GM18858 (cell line): ENCODE measurements at regions not wholly inside any gene's neighbourhood (a gene's known extent, or its start where the extent isn't known, plus 50 kb on each side); places are given as distances from the start of the nearest gene placed in this dataset.

Source experiments
- ATAC-seq: cut with Tn5 transposase; IDR thresholded peaks from one replicate; pipeline ENCODE4 v1.9.1; 2021; ENCODE audit not compliant: unreplicated experiment

DNA sequence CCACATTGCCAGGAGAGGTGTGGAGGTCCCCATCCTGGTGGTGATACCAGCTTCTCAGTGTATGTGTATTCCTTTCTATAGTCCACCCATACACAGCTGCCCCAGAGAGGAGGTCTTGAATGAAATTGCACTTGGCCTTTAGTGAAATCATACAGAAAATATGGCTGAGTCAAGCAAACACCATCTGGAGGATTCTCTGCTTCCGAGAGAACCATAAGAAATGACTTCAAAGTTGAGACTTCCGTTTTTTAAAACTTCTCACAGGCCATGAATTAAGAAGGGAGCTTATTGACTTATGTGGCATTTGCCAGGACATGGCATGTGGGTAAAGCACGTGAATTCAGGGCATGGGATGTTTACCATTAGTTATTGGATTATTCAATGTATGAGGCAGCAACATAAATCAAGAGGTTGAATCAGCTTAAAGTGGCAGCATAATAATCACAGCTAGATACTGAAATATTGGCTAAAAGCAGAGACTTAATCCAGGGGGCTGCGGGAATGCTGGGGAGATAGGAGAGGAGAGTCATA lies 119.1 kb upstream of the MTNR1B start:
- ATAC-seq = no peak

DNA sequence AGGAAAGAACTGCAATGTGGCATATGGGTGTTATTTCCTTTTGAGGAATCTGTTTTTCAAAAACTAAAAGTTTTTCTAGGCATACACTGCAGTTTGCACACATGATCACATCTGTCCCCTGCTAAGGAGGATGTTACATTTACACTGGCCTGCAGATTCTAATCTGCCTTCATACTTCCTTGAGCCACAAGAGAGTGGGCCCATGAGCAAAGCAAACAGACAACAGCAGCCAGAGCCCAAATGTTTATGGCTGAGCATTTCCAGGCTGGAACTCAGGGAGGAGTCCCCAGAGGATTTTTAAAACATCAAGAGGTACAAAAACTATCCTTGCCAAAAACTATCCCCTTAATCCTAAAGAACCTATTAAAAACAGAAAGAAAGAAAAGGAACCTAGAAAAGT lies 117.2 kb upstream of the MTNR1B start:
- ATAC-seq = no peak

DNA sequence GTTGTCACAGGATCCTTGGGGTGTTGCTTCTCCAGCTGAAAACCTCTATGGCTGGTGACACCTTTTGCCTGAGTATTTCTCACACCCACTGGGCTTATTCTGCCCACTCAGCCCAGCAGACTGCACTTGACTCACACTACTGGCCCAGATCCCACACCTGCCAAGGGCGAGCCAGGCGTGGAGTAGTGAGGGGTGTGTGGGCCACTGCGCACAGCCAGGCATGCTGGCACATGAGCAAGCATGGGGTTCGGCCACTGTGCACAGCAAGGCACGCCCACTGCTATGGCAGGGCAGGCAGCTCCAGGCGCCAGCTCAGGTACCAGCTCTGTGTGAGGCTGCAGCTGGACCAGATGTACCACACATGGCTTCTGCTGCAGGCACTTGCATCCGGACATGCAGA lies 116.5 kb upstream of the MTNR1B start:
- ATAC-seq = no peak

DNA sequence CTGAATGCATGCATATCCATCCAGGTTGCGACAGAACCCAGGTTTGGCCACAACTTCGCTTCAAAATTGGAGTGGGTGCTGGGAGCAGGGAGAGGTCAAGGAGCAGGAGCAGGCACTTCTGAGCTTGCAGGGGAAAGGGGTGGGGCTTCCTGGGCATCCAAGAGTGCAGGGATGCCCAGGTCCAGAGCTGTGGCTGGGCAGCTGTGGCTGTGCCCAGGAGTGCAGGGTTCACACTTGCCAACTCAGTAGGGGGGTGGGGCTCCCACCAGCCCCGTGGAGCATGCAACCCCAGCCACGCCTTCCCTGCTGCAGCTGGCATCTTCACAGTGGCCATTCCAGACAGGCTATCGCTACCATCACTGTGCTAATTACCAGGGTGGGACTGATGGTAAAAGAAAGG lies 115.3 kb upstream of the MTNR1B start:
- no peak for ATAC-seq

- no peak for ATAC-seq
Observed at GRCh38 chr11:92854952-92855351, 114.5 kb upstream of the MTNR1B start.

DNA sequence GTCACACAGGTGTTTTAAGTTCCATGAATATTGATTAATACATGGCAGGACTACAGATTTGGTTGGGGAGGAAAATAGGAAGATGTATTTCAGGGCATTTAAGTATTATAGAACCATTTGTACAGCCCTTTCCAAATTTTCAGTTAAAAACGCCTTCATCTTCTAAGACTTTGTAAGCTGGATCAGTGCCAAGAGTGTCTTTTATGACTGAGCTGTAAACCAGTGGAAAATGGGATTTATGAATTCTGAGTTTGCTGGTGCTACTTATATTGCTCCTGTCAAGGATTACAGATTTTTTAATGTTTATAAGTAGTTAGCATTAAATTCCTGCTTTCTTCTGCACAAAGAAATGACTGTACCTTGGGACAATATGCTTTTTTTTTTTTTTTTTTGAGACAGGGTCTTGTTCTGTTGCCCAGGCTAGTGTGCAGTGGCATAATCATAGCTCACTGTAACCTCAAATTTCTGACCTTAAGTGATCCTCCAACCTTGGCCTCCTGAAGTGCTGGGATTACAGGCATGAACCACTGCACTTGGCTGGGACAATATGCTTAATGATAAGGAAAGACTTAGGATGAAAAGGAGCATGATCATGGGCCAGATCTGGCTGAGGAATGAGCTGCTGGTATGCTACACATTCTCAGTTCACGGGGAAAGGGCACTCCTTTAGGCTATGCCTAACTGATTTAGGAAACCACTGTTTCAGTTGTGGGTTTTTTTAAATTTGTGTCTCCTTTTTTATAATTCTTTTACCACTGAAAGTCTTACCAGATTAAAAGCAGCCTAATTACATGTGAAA lies 113.6 kb upstream of the MTNR1B start:
- no peak for ATAC-seq

DNA sequence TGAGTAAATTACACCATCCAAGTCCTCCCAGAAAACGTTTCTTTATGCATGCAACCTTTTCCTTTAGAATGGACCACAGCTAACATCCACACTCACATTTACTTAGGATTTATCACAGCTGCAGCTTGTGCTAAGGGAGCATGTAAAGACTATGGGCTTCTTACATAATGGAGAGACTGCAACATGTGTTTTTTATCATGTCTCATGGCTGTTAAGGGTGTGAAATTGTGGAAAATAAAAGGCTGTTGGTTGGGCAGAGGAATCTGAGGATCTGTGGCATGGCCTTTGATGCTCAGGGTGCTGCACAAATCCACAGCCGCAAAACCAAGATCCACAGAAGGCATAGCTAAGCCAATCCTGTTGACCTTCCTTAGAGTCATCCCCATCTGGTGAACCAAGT lies 112.0 kb upstream of the MTNR1B start:
- ATAC-seq = no peak

DNA sequence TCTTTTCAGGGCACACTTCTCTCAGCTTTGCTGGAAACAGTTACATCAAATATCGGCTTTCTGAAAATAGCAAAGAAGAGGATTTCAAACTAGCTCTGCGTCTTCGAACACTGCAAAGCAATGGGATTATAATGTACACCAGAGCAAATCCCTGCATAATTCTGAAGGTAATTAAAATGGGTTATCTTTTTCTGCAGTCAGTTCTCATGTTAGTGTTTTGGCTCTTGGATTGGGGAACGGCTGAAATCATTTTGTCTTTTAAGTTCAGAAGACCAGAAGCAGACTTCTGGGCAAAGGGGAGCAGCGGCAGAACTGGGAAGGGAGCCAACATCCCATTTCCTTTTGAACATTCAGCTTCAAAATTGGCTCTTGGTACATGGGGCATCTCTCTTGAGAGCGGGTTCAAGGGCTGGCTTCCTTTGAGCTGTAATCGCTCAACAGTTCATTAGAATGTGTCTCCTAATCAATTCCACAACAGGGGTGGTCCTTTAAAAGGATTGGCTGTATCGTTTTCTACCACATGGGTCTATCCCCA lies 110.2 kb upstream of the MTNR1B start:
- ATAC-seq = no peak

- no peak for ATAC-seq
Observed at GRCh38 chr11:92861634-92862033, 107.8 kb upstream of the MTNR1B start.

GRCh38 chr11:92865352-92865751 lies 104.1 kb upstream of the MTNR1B start:
- ATAC-seq = no peak

DNA sequence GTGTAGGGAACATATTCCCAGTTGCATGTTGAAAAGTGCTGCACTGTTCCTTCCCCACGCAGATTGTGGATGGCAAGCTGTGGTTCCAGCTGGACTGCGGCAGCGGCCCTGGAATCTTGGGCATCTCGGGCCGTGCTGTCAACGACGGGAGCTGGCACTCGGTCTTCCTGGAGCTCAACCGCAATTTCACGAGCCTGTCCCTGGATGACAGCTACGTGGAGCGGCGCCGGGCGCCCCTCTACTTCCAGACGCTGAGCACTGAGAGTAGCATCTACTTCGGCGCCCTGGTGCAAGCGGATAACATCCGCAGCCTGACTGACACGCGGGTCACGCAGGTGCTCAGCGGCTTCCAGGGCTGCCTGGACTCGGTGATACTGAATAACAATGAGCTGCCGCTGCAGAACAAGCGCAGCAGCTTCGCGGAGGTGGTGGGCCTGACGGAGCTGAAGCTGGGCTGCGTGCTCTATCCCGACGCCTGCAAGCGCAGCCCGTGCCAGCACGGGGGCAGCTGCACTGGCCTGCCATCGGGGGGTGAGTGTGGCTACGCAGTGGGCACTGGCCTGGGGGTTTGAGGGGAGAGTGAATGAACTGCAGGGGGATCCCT lies 102.7 kb upstream of the MTNR1B start:
- ATAC-seq = no peak

- no peak for ATAC-seq
Observed at GRCh38 chr11:92867913-92868619, 101.4 kb upstream of the MTNR1B start.

GRCh38 chr11:92869716-92870115 lies 99.7 kb upstream of the MTNR1B start:
- no peak for ATAC-seq

- no peak for ATAC-seq
Observed at GRCh38 chr11:92870196-92870832, 99.1 kb upstream of the MTNR1B start.

DNA sequence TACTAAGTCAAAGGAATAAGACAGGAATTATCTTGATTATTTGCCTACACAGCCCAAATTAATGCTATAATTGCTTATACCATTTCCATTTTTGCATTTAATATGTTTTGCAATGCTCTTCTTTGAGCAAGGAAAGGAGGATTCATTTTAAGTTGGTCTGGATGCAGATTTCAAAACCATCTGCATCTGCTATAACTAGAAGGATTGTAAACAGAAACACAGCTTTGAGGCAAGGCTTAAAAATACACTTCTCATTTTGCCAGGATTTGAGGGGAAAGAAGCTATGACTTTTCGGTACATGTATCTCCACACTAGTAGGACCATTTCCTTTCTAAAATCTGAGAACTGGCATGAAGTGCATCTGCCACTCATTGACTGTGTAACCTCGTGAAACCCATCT lies 95.9 kb upstream of the MTNR1B start:
- no peak for ATAC-seq

DNA sequence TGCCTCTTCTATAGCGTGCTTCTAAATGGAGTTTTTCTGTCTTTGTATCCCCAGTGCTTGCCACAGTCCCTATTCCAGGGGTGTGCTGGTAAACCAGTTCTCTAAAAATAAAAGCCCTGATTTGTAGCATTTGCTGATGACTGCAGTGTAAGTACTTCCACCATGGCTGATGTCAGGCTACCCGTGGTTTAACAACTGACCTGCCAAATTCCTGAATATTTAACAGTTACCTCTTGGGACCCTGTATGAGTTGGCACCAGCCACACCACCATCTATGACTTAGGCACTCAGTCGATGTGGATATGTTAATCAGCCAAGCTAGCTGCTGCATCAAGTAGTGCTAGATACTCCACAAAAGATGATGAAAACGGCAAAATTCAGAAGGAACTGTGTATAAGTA lies 94.0 kb upstream of the MTNR1B start:
- no peak for ATAC-seq

- ATAC-seq = no peak
Observed at GRCh38 chr11:92879086-92879485, 90.4 kb upstream of the MTNR1B start.

DNA sequence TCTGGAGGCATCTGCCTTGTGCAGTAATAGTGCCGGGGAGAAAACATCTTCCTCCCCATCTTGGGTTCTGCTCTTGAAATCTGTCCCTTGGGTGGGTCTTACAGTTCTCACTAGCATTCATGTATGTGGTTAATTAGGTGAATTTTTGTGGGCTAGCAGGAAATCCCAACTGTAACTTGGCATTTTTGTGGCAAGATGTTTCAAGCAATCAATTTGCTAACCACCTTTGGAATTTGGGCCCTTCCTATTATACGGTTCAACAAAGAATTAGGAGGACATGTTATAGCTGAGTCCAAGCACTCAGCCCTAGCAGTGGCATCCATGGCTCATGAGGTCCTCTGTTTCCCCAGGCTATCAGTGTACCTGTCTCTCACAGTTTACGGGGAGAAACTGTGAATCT lies 89.1 kb upstream of the MTNR1B start:
- no peak for ATAC-seq

- ATAC-seq = no peak
Observed at GRCh38 chr11:92881940-92882450, 87.5 kb upstream of the MTNR1B start.

DNA sequence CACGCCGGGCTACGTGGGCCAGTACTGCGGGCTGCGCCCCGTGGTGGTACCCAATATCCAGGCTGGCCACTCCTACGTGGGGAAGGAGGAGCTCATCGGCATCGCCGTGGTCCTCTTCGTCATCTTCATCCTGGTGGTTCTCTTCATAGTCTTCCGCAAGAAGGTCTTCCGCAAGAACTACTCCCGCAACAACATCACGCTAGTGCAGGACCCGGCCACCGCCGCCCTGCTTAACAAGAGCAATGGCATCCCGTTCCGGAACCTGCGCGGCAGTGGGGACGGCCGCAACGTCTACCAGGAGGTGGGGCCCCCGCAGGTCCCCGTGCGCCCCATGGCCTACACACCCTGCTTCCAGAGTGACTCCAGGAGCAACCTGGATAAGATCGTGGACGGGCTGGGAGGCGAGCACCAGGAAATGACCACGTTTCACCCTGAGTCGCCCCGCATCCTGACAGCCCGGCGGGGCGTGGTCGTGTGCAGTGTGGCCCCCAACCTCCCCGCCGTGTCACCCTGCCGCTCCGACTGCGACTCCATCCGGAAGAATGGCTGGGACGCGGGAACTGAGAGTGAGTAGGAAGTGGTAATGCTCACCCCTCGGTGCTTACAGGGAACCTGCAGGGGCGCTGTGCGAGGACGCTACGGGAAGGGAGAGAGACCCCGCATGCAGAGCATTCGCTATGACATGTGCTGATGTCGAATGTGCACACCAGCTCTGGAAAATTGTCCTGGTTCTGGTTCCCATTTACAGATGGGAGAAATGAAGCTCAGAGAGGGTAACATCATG lies 86.4 kb upstream of the MTNR1B start:
- ATAC-seq = no peak
